Transverse colon (tissue), 4 donors: ENCODE measurements at regions not wholly inside any gene's neighbourhood (a gene's known extent, or its start where the extent isn't known, plus 50 kb on each side); places are given as distances from the start of the nearest gene placed in this dataset.

Experiments used
- DNase-seq: peaks from one replicate; pipeline ENCODE4 v3.0.0-alpha.2; 2019
- H3K27ac ChIP-seq, 4 donors: fragments of 200-600 bp; sonication (generic); 2 replicates each; pipeline ENCODE4 v1.5.1; 2016 to 2018; ENCODE audit warnings: inconsistent platforms in 4 of 4
- H3K27me3 ChIP-seq: fragments of 200-600 bp; sonication (generic); 2 replicates; pipeline ENCODE4 v1.5.1; 2017; ENCODE audit warnings: inconsistent platforms
- H3K36me3 ChIP-seq, 4 donors: fragments of 200-600 bp; sonication (generic); 2 replicates each; pipeline ENCODE4 v1.5.1; 2017 to 2019; ENCODE audit warnings: inconsistent platforms in 4 of 4
- H3K4me1 ChIP-seq, 4 donors: fragments of 200-600 bp; sonication (generic); 2 replicates each; pipeline ENCODE4 v1.5.1; 2017 to 2020; ENCODE audit warnings: inconsistent platforms in 4 of 4
- H3K4me3 ChIP-seq, 4 donors: fragments of 200-600 bp; sonication (generic); 1 replicate in 1 of 4; 2 replicates in 3 of 4; pipeline versions ENCODE4 v1.5.1 to v1.6.1; 2017 to 2019; ENCODE audit warnings: inconsistent platforms in 4 of 4
- H3K9me3 ChIP-seq, 2 donors: fragments of 200-600 bp; sonication (generic); 2 replicates each; pipeline ENCODE4 v1.5.1; 2017 to 2019; ENCODE audit warnings: inconsistent platforms in 2 of 2
- CTCF ChIP-seq, 5 experiments: fragments of 200-600 bp in 3 of 5; fragments of 450-650 bp in 2 of 5; sonication (generic) in 3 of 5; IDR thresholded peaks; 1 replicate in 2 of 5; 2 replicates in 3 of 5; pipeline ENCODE4 v1.5.1; 2016 to 2017; ENCODE audit warnings: antibody characterized with exemption in 5 of 5, inconsistent platforms in 3 of 5, mild to moderate bottlenecking in 2 of 5, moderate library complexity in 1 of 5
- EP300 ChIP-seq: sonication (generic); formaldehyde crosslinking; IDR thresholded peaks from one replicate; pipeline ENCODE4 v1.6.1; 2017; ENCODE audit warnings: antibody characterized with exemption, low read depth
- POLR2A ChIP-seq: fragments of 450-650 bp; IDR thresholded peaks from one replicate; pipeline ENCODE4 v1.6.1; 2016; ENCODE audit warnings: antibody characterized with exemption, mild to moderate bottlenecking, moderate library complexity
- POLR2AphosphoS5 ChIP-seq, 3 donors: sonication (generic); formaldehyde crosslinking; IDR thresholded peaks; one replicate each; pipeline ENCODE4 v1.6.1; 2016; ENCODE audit warnings: antibody characterized with exemption in 3 of 3
- WGBS, 2 donors: methylation state at CpG; one replicate each; pipeline ENCODE4 v1.1.5; 2018; ENCODE audit warnings: low coverage in 1 of 2; 5-methylcytosine and 5-hydroxymethylcytosine counted together
- in situ Hi-C, 4 donors: fragments of 200-750 bp; cut with MboI; loops; one replicate each; pipeline versions ENCODE4 v1.15.0 to v1.15.1; 2017; ENCODE audit warnings: low sequenced_read_pairs in 3 of 4, low pct_ligation_motif_present in 1 of 4, low pct_unique_long_range_greater_than_20kb in 1 of 4
- intact Hi-C: fragments of 100-400 bp; cut with DNase I; formaldehyde crosslinking; loops from one replicate; pipeline ENCODE4 v1.15.1; 2023; ENCODE audit warnings: low total_unique reads

GRCh38 chr2:144067506-144067905, 452.4 kb downstream of the ZEB2 start:
- H3K27ac ChIP-seq: no peak overlapping the region
- 88 to 91% methylated on average over 2 of the region's 2 CpGs for WGBS, 2 donors
- no peaks in the 10 kb centered on the region for H3K4me1 ChIP-seq
- TF ChIP-seq CTCF (IDR thresholded peaks at IDR 0.05) (no peak), POLR2AphosphoS5 (IDR thresholded peaks at IDR 0.05) (no peak), EP300 (no peak)
- H3K9me3 ChIP-seq: no peaks in the 10 kb centered on the region
- intact Hi-C loops: no loop called here
- no peaks in the 10 kb centered on the region for H3K36me3 ChIP-seq
- no peak for DNase-seq
- H3K27me3 ChIP-seq: no peaks in the 10 kb centered on the region
- in situ Hi-C loops: no loop called here
- H3K4me3 ChIP-seq: no peak overlapping the region

- no peak overlapping the region for H3K27ac ChIP-seq
- intact Hi-C loops: no loop called here
- no peaks in the 10 kb centered on the region for H3K9me3 ChIP-seq
- in situ Hi-C loops: no loop called here
- H3K27me3 ChIP-seq: no peaks in the 10 kb centered on the region
- H3K36me3 ChIP-seq: no peaks in the 10 kb centered on the region
- no peak for DNase-seq
- H3K4me1 ChIP-seq: no peaks in the 10 kb centered on the region
- WGBS, 2 donors: 59 to 63% methylated on average over 1 of the region's 1 CpG
- TF ChIP-seq CTCF (IDR thresholded peaks at IDR 0.05): no peak
- no peak for TF ChIP-seq EP300
- no peak for TF ChIP-seq POLR2A
- TF ChIP-seq POLR2AphosphoS5 (IDR thresholded peaks at IDR 0.05): no peak
- no peak overlapping the region for H3K4me3 ChIP-seq
Observed at GRCh38 chr2:144063602-144064001, 456.3 kb downstream of the ZEB2 start.

- Histone ChIP-seq H3K36me3 (no peaks in the 10 kb centered on the region), H3K9me3 (no peaks in the 10 kb centered on the region), H3K27me3 (no peaks in the 10 kb centered on the region), H3K4me1 (no peaks in the 10 kb centered on the region), H3K4me3 (no peak overlapping the region), H3K27ac (no peak overlapping the region)
- DNase-seq: no peak
- intact Hi-C loops (no loop called here), in situ Hi-C loops (no loop called here)
- no peak for TF ChIP-seq EP300
- no peak for TF ChIP-seq POLR2AphosphoS5 (IDR thresholded peaks at IDR 0.05)
- TF ChIP-seq CTCF (IDR thresholded peaks at IDR 0.05): no peak
- no peak for TF ChIP-seq POLR2A
- 85 to 86% methylated on average over 1 of the region's 1 CpG for WGBS, 2 donors
Observed at GRCh38 chr2:144054911-144055310, 465.0 kb downstream of the ZEB2 start.

GRCh38 chr2:144052083-144052482, 467.8 kb downstream of the ZEB2 start:
- H3K4me1 ChIP-seq: no peaks in the 10 kb centered on the region
- in situ Hi-C loops (no loop called here), intact Hi-C loops (no loop called here)
- H3K4me3 ChIP-seq: no peak overlapping the region
- no peak overlapping the region for H3K27ac ChIP-seq
- no peaks in the 10 kb centered on the region for H3K27me3 ChIP-seq
- H3K9me3 ChIP-seq: no peaks in the 10 kb centered on the region
- no peak for DNase-seq
- no peak for TF ChIP-seq POLR2A
- no peak for TF ChIP-seq POLR2AphosphoS5 (IDR thresholded peaks at IDR 0.05)
- TF ChIP-seq EP300: no peak
- TF ChIP-seq CTCF (IDR thresholded peaks at IDR 0.05): no peak
- 92 to 96% methylated on average over 4 of the region's 4 CpGs for WGBS, 2 donors
- no peaks in the 10 kb centered on the region for H3K36me3 ChIP-seq
